Neural crest cell (in vitro differentiated cells): ENCODE measurements at regions not wholly inside any gene's neighbourhood (a gene's known extent, or its start where the extent isn't known, plus 50 kb on each side); places are given as distances from the start of the nearest gene placed in this dataset.

Experiments
- DNase-seq: peaks from one replicate; pipeline ENCODE4 v3.0.0; 2021; ENCODE audit warnings: low read depth, mixed read lengths, low spot score
- H3K27ac Mint-ChIP-seq: one replicate; pipeline ENCODE4 v1.8.0; 2021; ENCODE audit warnings: mild to moderate bottlenecking, mixed read lengths; ENCODE audit not compliant: unreplicated experiment
- H3K27me3 Mint-ChIP-seq: 2 replicates; pipeline ENCODE4 v1.8.0; 2021; ENCODE audit warnings: low read depth, mild to moderate bottlenecking, mixed read lengths
- H3K36me3 Mint-ChIP-seq: 2 replicates; pipeline ENCODE4 v1.8.0; 2021; ENCODE audit warnings: low read depth, mild to moderate bottlenecking, mixed read lengths
- H3K4me1 Mint-ChIP-seq: 2 replicates; pipeline ENCODE4 v1.8.0; 2021; ENCODE audit warnings: mixed read lengths
- H3K4me3 Mint-ChIP-seq: one replicate; pipeline ENCODE4 v1.8.0; 2021; ENCODE audit warnings: mild to moderate bottlenecking, mixed read lengths
- H3K9me3 Mint-ChIP-seq: 2 replicates; pipeline ENCODE4 v1.8.0; 2021; ENCODE audit warnings: mixed read lengths
- CTCF ChIP-seq: fragments of 200-600 bp; sonication (generic); conservative IDR thresholded peaks from 2 replicates; pipeline ENCODE4 v1.5.0; 2021; ENCODE audit warnings: antibody characterized with exemption, mild to moderate bottlenecking

DNA sequence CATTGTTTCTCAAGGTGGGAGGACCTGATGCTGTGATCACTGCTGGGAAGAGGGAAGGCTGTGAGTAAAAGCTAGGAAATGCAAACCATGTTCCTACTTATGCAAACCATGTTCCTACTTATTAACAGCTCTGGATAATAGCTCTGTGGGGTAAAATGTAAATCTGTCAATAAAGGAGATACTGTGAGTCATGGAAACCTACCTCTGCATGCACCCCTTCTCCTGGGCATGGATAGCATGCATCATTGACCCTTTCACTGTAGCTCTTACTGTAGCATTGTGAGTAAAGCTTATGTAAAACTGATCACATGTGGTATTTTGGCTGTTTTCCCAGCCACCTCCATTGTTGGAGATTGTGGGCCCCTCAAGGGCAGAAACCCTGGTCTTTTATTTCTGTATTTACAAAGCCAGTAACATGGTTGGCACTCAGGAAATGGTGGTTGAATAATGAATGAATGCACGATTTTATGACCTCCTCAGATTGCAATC, 253.7 kb downstream of the GRIN2B start:
- DNase-seq: no peak
- Mint-ChIP-seq H3K9me3 (peaks cover 3% of the 10 kb centered on the region), H3K27me3 (no peaks in the 10 kb centered on the region), H3K36me3 (no peaks in the 10 kb centered on the region), H3K27ac (no peak overlapping the region), H3K4me1 (no peaks in the 10 kb centered on the region), H3K4me3 (no peak overlapping the region)
- TF ChIP-seq CTCF: no peak

GRCh38 chr12:13725049-13725448, 256.4 kb downstream of the GRIN2B start:
- Mint-ChIP-seq H3K27ac (no peak overlapping the region), H3K27me3 (peaks cover 2% of the 10 kb centered on the region), H3K4me3 (no peak overlapping the region), H3K36me3 (no peaks in the 10 kb centered on the region), H3K4me1 (no peaks in the 10 kb centered on the region), H3K9me3 (no peaks in the 10 kb centered on the region)
- DNase-seq: no peak
- TF ChIP-seq CTCF: no peak

DNA sequence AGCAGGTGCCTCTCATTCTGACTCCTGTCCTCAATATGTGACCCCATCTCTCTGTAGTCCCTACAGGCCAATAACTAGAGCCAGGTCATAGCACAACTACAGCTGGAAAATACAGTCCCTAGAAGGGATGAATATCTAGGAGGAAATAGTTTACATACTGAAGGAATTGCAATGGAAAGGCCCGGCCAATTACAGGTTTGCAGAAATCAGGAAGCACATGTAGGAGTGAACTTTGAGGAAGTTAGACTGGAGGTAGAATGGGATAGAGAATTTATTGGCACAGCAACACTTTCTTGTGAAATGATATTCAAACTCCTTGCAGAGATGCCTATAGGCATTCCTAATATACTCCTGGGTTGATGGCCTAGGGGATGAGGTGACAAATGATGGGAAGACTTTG, 257.3 kb downstream of the GRIN2B start:
- peaks cover 2% of the 10 kb centered on the region for H3K27me3 Mint-ChIP-seq
- no peak for TF ChIP-seq CTCF
- H3K27ac Mint-ChIP-seq: no peak overlapping the region
- no peaks in the 10 kb centered on the region for H3K36me3 Mint-ChIP-seq
- no peaks in the 10 kb centered on the region for H3K4me1 Mint-ChIP-seq
- no peak overlapping the region for H3K4me3 Mint-ChIP-seq
- H3K9me3 Mint-ChIP-seq: peaks cover under 1% of the 10 kb centered on the region
- DNase-seq: no peak

- DNase-seq: no peak
- Mint-ChIP-seq H3K4me3 (no peak overlapping the region), H3K27me3 (peaks cover 2% of the 10 kb centered on the region), H3K9me3 (peaks cover 9% of the 10 kb centered on the region), H3K27ac (no peak overlapping the region), H3K4me1 (peaks cover 3% of the 10 kb centered on the region), H3K36me3 (no peaks in the 10 kb centered on the region)
- no peak for TF ChIP-seq CTCF
These were observed 261.4 kb downstream of the GRIN2B start for GRCh38 chr12:13719986-13720385.

- Mint-ChIP-seq H3K4me1 (peaks cover 14% of the 10 kb centered on the region), H3K27me3 (peaks cover 2% of the 10 kb centered on the region), H3K36me3 (no peaks in the 10 kb centered on the region), H3K9me3 (peaks cover 12% of the 10 kb centered on the region), H3K27ac (no peak overlapping the region), H3K4me3 (no peak overlapping the region)
- no peak for DNase-seq
- TF ChIP-seq CTCF: no peak
These were observed 263.1 kb downstream of the GRIN2B start for GRCh38 chr12:13718271-13718670.

GRCh38 chr12:13716119-13716518, 265.3 kb downstream of the GRIN2B start:
- Mint-ChIP-seq H3K27ac (no peak overlapping the region), H3K36me3 (peaks cover 2% of the 10 kb centered on the region), H3K27me3 (no peaks in the 10 kb centered on the region), H3K4me1 (peaks cover 18% of the 10 kb centered on the region), H3K9me3 (peaks cover 16% of the 10 kb centered on the region), H3K4me3 (no peak overlapping the region)
- TF ChIP-seq CTCF: no peak
- no peak for DNase-seq
